Activated CD4-positive, alpha-beta T cell treated with anti-CD3 and anti-CD28 coated beads, Interleukin-2, amount 50 U/mL, for 4 hours (primary cell): ENCODE measurements at regions not wholly inside any gene's neighbourhood (a gene's known extent, or its start where the extent isn't known, plus 50 kb on each side); places are given as distances from the start of the nearest gene placed in this dataset.
A peak's percentile ranks its signal among the peaks of the same experiment; 100 is the strongest.
"Not testable (repeated sequence)": the region's sequence is repeated elsewhere in the genome, so short reads cannot be mapped to it uniquely, and the experiment has no call there.

Source experiments
- DNase-seq, 2 experiments: peaks; one replicate each; pipeline ENCODE4 v3.0.0-alpha.2; 2020

GRCh38 chr11:129733384-129733783, 82.3 kb upstream of the TMEM45B start:
- DNase-seq, result no peak

DNA sequence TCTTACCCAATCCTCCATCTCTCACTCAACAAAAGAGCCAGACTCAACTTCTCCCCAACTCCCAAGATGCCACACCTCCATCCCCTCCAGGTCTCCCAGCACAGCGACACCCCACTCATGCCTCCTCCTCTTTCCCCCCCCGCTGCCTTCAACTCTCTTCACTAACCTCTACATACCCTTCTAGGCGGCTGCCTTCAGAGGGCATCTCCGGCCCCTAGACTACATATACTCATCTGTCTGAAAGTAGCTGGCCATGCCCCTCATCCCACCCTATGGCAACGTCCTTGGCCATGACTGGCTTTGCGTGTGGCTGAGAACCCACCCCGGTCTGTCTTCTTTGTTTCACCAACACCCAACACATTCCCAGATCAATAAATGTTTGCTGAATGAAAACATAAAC, 81.7 kb upstream of the TMEM45B start:
- DNase-seq, result no peak

- DNase-seq, result no peak
Measured at GRCh38 chr11:129734654-129735053, 81.0 kb upstream of the TMEM45B start.

GRCh38 chr11:129737831-129738230, 77.8 kb upstream of the TMEM45B start:
- DNase-seq, result no peak

GRCh38 chr11:129738242-129738641, 77.4 kb upstream of the TMEM45B start:
- no peak for DNase-seq

DNA sequence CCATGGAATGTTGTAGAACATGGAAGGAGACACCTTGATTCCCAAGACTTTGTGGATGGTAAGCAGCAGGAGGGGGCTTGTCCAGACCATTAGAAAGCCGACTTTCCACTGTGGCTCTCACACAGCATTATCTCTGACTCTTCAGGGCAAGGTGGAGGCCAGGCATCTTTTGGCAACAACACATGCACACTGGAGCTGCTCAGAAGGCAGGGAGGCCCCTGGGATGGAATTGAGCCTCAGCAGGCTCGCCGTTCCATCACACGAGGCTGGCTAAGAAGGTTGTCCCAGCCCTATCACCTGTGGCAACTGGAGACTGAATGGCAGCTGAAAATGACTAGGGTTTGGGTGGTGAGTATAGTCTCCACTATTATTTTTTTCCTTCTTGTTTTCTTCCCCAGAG, 76.3 kb upstream of the TMEM45B start:
- no peak for DNase-seq

DNA sequence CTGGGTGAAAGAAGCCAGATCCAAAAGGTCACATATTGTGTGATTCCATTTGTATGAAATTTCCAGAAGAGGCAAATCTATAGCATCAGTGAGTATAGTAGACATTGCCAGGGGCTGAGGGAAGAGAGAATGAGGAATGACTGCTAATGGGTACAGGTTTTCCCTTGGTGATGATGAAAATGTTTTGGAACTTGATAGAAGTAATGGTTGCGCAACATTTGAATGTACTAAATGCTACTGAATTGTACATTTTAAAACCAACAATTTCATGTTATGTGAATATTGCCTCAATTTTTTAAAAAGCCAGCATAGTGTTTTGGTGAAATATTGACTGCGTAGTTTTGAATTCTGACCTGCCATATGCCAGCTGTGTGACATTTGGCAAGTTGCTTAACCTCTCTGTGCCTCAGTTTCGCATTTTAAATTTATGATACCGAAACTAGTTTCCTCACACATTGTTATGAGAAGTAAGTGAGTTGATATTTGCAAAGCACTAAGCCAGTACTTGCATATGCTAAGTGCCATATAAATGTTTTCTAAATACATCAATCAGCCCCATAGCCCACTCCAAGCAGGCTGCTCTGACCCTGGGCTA, 75.4 kb upstream of the TMEM45B start:
- DNase-seq, result no peak

DNA sequence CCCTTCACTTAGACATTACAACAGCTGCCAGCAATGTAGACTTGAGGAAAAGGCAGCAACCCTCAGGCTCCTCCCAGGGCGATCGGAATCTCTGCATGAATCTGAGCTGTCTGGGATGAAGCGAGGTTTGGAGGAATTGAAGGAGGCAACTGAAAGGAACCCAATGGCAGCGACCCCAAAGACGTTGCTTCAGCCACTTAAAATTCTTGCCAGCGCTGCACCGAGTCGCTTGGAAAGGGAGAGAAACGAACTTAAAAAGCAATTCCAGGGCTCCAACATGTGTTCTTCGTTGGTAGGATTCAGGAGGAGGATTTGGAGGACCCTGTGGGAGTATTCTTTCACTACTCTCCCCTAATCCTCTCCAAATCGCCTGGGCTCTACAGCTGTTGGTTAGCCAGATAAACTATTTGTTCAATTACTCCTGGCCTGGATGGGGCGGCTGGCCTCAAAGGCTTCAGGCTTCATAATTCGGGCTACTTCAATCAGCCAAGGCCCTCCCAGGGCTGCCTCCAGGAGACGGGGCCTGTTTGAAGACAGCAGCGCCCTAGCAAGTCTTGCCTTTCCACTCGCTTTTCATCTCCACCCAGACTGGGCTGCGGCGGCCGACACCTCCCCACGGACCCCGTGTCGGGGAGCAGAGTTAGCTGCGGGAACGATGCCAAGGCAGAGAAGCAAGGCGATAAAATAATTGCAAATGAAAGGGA, 72.4 kb upstream of the TMEM45B start:
- no peak for DNase-seq

DNA sequence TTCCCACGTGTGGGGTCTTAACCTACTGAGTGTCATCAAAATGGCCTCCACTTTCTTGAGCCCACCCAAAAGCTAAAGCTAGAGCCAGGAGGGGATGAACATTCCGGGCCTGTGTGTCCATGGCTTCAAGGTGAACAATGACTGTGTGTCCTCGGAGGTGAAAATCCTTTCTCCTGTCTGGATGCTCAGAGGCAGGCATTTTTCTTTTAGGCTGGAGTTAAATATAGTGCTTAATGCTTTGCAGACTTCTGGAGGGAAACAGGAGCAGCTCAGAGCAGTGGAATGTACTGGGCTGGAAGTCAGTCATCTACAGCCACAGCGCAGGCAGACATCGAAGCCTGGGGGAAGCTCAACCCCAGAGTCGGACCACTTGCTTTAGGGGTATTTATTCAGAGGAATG, 68.6 kb upstream of the TMEM45B start:
- DNase-seq, result no peak

DNA sequence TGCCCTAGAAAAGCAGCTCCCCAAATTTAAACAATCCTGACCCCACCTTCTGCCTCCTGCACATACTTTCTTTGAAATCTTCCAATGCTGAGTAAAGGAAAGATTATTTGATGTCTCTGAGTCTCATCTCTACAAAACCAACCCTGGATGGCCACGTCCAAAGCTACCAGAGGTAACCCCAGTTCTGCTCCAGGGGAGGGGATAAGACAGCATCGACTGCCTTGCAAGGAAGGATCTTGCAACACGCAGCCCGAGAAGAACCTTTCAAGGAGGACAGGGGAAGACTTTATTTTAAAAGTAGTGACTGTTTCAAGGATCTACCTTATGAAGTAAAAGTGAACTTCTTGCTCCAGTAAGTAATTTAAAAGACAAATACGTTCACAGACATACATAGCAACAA, 66.5 kb upstream of the TMEM45B start:
- DNase-seq, result no peak

DNA sequence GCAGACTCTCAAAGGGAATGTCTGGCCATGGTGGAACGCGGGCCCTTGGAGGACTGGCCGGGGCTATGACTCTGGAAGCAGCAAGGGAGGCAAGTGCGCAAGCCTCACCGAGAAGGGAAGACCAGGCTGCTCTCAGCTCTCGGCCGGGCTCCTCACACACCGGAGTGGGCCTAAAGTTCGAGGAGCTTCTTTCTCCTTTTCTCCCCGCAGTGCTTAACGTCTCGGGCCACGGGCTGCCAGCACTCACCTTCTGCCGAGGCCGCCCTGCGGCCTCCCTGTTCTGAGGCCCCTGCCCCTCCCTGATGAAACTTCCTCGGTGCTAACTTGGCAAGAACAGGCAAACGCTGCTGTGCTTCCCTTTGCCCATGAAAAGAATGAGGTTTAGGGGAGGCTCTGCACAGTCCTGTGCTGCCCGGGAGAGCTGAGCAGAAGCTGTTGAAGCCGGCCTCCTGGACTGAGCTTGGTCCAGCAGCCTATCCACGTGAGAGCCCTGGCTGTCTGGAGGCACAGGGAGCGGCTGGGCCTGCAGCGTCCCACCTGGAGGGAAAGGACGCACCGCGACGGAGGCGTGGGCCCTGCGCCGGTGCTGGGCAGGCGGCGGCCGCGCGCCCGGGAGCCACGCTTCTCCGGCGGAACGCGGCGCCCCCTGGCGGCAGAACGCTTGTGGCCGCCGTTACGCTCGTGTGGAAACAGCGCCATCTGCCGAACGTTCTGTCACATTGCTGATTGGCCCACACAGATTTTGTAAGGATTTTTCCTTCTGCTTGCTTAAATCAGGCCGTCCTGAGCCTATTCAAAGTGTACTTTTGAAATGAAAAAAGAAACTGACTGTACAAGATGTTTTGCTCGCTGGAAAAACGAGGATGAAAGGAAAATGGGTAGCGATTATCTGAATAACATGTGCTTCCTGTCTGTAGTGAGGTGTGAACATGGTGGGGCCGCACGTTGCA, 65.0 kb upstream of the TMEM45B start:
- DNase-seq, result peak; percentile 65 to 68

- DNase-seq, result no peak
Measured at GRCh38 chr11:129751511-129751910, 64.1 kb upstream of the TMEM45B start.

GRCh38 chr11:129763569-129763968, 52.1 kb upstream of the TMEM45B start:
- not testable (repeated sequence) for DNase-seq

DNA sequence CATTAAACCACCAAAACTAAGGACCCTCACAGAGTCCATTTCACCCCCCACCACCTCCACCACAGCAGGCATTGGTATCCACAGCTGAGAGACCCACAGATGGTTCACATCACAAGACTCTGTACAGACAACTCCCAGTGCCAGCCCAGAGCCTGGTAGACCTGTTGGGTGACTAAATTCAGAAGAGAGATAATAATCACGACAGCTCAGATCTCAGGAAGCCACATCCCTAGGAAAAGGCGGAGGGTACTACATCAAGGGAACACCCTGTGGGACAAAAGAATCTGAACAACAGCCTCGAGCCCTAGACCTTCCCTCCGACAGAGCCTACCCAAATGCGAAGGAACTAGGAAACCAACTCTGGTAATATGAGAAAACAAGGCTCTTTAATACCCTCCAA, 51.4 kb upstream of the TMEM45B start:
- not testable (repeated sequence) for DNase-seq
